ENCODE measurements at regions not wholly inside any gene's neighbourhood (a gene's known extent, or its start where the extent isn't known, plus 50 kb on each side); places are given as distances from the start of the nearest gene placed in this dataset.
"Not testable (repeated sequence)": the region's sequence is repeated elsewhere in the genome, so short reads cannot be mapped to it uniquely, and the experiment has no call there.

DNA sequence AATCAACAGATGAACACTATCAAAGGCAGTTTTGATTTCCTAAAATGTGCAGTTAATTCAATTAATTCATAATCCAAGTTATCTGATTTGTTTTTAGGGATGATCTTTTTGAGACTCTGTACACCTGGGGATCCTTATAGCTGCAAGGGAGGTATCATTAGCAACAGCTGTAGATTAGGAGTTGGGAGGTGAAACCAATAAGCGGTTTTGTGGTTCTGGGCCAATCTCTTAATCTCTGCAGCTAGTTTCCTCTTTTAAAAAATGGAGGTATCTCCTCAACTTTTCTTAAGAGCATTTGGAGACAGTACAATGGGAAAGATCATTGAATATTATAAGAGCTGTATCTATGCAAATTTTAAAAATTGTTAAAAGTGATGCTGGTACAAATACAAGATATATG lies 126.0 kb downstream of the MC4R start:
- no peak for ATAC-seq (replicated peaks; ENCODE audit: extremely low read depth, poor library complexity, severe bottlenecking)
- no peaks in the 10 kb centered on the region for H3K9me3 Mint-ChIP-seq

GRCh38 chr18:60245096-60245495 lies 127.5 kb downstream of the MC4R start:
- no peaks in the 10 kb centered on the region for H3K36me3 Mint-ChIP-seq (ENCODE audit: insufficient read depth)
- no peaks in the 10 kb centered on the region for H3K4me1 Mint-ChIP-seq
- no peaks in the 10 kb centered on the region for H3K27me3 Mint-ChIP-seq
- no peak for DNase-seq (ENCODE audit: low spot score in 2 of 2)
- ATAC-seq (replicated peaks; ENCODE audit: extremely low read depth, poor library complexity, severe bottlenecking): no peak
- no peak overlapping the region for H3K4me3 Mint-ChIP-seq
- H3K9me3 Mint-ChIP-seq: peaks cover 10% of the 10 kb centered on the region
- no peak overlapping the region for H3K27ac Mint-ChIP-seq (ENCODE audit: low read depth)

More for the DNA sequence above, 126.0 kb downstream of the MC4R start:
- Mint-ChIP-seq H3K4me1 (no peaks in the 10 kb centered on the region), H3K27me3 (no peaks in the 10 kb centered on the region), H3K36me3 (ENCODE audit: insufficient read depth) (no peaks in the 10 kb centered on the region), H3K27ac (ENCODE audit: low read depth) (no peak overlapping the region), H3K4me3 (no peak overlapping the region)
- DNase-seq (ENCODE audit: low spot score in 2 of 2): no peak

DNA sequence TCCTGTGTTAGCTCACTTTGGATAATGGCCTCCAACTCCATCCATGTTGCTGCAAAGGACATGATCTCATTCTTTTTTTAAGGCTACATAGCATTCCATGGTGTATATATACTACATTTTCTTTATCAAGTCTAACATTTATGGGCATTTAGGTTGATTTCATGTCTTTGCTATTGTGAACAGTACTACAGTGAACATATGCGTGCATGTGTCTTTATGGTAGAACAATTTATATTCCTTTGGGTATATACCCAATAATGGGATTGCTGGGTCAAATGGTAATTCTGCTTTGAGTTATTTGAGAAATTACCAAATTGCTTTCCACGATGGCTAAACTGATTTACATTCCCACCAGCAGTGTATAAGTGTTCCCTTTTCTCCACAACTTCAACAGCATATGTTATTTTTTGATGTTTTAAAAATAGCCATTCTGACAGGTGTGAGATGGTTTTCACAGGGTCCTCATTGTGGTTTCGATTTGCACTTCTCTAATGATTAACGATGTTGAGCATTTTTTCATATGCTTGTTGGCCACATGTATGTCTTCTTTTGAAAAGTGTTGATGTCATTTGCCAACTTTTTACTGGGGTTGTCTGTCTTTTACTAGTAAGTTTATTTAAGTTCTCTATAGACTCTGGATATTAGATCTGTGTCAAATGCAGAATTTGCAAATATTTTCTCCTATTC lies 133.4 kb downstream of the MC4R start:
- not testable (repeated sequence) for DNase-seq (ENCODE audit: low spot score in 2 of 2); H3K4me3 Mint-ChIP-seq; H3K4me1 Mint-ChIP-seq; H3K36me3 Mint-ChIP-seq (ENCODE audit: insufficient read depth); H3K27ac Mint-ChIP-seq (ENCODE audit: low read depth); ATAC-seq (replicated peaks; ENCODE audit: extremely low read depth, poor library complexity, severe bottlenecking); H3K27me3 Mint-ChIP-seq
- H3K9me3 Mint-ChIP-seq: peaks cover 15% of the 10 kb centered on the region

DNA sequence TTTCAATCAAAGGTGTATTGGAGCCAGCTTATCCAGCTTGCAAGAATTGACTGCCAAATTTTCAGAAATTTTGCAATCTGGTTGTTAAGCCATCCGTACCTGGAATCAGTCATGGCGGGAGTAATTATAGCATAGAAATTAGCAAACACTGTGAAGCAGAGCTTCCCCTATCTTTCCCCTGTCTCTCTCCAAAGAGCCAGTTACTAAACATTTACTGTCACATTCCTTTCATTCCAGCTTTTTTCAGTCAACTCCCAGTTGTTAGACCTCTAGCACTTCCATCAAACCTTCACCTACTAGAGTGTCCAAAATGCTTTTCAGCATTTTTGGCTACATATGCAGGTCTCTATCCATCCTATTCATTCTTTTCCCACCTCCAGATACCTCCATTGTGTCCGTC lies 137.4 kb downstream of the MC4R start:
- H3K4me3 Mint-ChIP-seq: no peak overlapping the region
- ATAC-seq (replicated peaks; ENCODE audit: extremely low read depth, poor library complexity, severe bottlenecking): no peak
- H3K27me3 Mint-ChIP-seq: no peaks in the 10 kb centered on the region
- no peak for DNase-seq (ENCODE audit: low spot score in 2 of 2)
- peaks cover 4% of the 10 kb centered on the region for H3K9me3 Mint-ChIP-seq
- H3K36me3 Mint-ChIP-seq (ENCODE audit: insufficient read depth): no peaks in the 10 kb centered on the region
- no peak overlapping the region for H3K27ac Mint-ChIP-seq (ENCODE audit: low read depth)
- no peaks in the 10 kb centered on the region for H3K4me1 Mint-ChIP-seq

DNA sequence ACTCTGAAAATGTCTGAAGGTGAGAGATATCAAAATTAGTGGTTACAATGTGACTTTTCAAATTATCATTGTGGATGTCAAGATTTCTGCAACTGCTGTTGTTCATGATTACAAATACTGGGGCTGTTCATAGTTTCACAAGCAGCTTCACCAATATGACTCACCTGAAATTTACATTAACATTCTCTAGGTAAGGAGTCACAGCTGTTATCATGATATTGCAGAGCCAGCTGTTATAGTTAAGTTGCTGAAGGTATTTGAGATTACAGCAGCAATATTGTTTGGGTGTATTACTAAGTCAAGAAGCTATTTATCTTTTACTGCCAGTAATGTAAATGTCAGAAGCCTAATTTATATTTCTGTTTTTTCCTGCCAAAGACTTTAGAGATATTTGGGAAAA lies 140.0 kb downstream of the MC4R start:
- H3K9me3 Mint-ChIP-seq: peaks cover 4% of the 10 kb centered on the region
- H3K4me1 Mint-ChIP-seq: no peaks in the 10 kb centered on the region
- H3K27me3 Mint-ChIP-seq: no peaks in the 10 kb centered on the region
- no peak for ATAC-seq (replicated peaks; ENCODE audit: extremely low read depth, poor library complexity, severe bottlenecking)
- H3K36me3 Mint-ChIP-seq (ENCODE audit: insufficient read depth): no peaks in the 10 kb centered on the region
- no peak for DNase-seq (ENCODE audit: low spot score in 2 of 2)
- no peak overlapping the region for H3K4me3 Mint-ChIP-seq
- no peak overlapping the region for H3K27ac Mint-ChIP-seq (ENCODE audit: low read depth)

DNA sequence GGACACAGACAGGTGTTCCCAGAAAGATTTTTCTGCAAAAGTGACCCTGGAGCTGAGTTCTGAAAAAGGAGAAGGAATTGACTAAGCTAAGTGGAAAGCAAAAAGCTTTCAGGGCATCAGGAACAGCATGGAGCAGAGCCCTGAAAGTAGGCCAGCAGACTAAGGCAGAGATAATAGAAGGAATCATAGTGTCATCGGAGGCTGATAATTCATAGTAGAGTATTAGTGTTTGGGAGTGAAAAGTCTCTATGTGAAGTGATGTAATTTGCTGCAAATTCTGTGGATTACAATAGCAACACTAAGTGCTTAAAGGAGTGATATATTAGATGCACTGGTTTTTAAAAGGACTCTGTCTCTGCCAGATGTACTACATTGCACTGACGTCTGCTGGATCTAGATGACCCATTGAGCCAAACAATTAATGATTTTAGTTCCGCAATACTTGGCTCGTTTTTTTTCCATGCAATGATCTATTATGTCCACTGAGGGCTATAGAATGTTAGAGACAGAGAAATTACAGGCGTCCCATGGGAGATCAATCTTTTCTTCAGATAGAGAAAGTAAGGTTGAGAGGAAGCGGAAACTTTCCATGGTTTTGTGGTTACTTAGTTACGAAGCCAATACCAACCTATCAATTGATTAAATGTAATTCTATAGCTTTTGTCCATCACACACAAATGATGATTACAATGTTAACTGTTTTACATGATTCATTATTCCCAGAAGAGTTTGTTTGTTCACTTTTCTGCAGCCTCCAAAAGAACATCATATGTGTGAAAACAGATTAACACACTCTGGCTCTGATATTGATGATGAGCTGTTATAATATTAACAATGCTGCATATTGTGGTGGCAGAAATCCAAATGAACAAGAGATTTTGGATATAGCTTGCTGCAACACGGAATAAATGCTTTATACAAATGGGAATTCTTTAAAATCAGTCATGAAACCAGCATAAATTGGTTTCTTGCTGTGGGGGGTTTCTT lies 143.7 kb downstream of the MC4R start:
- Mint-ChIP-seq H3K36me3 (ENCODE audit: insufficient read depth) (no peaks in the 10 kb centered on the region), H3K27me3 (no peaks in the 10 kb centered on the region), H3K27ac (ENCODE audit: low read depth) (no peak overlapping the region), H3K4me3 (no peak overlapping the region), H3K9me3 (peaks cover 13% of the 10 kb centered on the region), H3K4me1 (no peaks in the 10 kb centered on the region)
- ATAC-seq (replicated peaks; ENCODE audit: extremely low read depth, poor library complexity, severe bottlenecking): no peak
- no peak for DNase-seq (ENCODE audit: low spot score in 2 of 2)

DNA sequence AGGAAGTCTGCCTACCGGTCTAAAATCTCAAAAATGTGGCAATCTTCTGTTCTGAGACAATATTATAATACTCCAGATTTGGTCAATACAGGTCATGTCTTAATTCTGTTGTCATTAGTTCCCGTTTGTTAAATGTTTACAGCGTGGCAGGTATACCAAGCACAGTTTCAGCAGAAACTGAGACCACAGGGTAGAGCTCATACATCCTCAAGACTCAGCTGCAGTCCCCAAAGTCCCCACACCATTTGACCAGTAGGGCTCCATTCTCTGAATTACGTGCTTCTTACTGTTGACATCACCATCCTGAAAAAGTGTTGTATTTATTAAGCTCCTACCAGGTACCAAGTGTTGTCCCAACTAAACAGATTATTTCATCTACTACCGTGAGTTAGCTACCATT lies 157.1 kb downstream of the MC4R start:
- ATAC-seq (replicated peaks; ENCODE audit: extremely low read depth, poor library complexity, severe bottlenecking): no peak

GRCh38 chr18:60209042-60209441 lies 163.5 kb downstream of the MC4R start:
- no peaks in the 10 kb centered on the region for H3K36me3 Mint-ChIP-seq (ENCODE audit: insufficient read depth)
- no peaks in the 10 kb centered on the region for H3K4me1 Mint-ChIP-seq
- DNase-seq (ENCODE audit: low spot score in 2 of 2): no peak
- no peak overlapping the region for H3K27ac Mint-ChIP-seq (ENCODE audit: low read depth)
- H3K4me3 Mint-ChIP-seq: no peak overlapping the region
- H3K27me3 Mint-ChIP-seq: no peaks in the 10 kb centered on the region
- no peak for ATAC-seq (replicated peaks; ENCODE audit: extremely low read depth, poor library complexity, severe bottlenecking)
- H3K9me3 Mint-ChIP-seq: peaks cover 10% of the 10 kb centered on the region

More for the DNA sequence above, 157.1 kb downstream of the MC4R start:
- H3K9me3 Mint-ChIP-seq: peaks cover 10% of the 10 kb centered on the region
- H3K4me3 Mint-ChIP-seq: no peak overlapping the region
- H3K27me3 Mint-ChIP-seq: no peaks in the 10 kb centered on the region
- H3K36me3 Mint-ChIP-seq (ENCODE audit: insufficient read depth): no peaks in the 10 kb centered on the region
- no peak overlapping the region for H3K27ac Mint-ChIP-seq (ENCODE audit: low read depth)
- no peaks in the 10 kb centered on the region for H3K4me1 Mint-ChIP-seq
- DNase-seq (ENCODE audit: low spot score in 2 of 2): no peak

DNA sequence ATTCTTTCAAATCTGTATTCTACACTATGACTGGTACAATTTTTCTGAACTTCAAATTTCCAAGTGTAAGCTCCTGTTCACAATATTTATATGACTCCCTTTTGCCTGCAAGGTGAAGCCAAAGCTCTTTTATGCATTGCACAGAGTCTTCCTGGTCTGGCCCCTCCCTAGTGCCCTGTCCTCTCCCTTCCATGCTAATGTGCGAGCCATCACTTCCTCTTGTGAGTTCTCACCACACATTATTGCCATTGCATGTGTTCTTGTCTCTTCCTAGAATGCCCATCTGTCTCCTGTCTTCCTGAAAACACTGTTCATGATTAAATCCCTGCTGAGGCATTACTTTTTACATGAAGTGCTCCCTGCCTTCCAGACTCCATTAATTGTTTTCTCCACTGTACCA lies 169.9 kb downstream of the MC4R start:
- no peaks in the 10 kb centered on the region for H3K4me1 Mint-ChIP-seq
- H3K27ac Mint-ChIP-seq (ENCODE audit: low read depth): no peak overlapping the region
- no peaks in the 10 kb centered on the region for H3K27me3 Mint-ChIP-seq
- DNase-seq (ENCODE audit: low spot score in 2 of 2): no peak
- peaks cover 12% of the 10 kb centered on the region for H3K9me3 Mint-ChIP-seq
- ATAC-seq (replicated peaks; ENCODE audit: extremely low read depth, poor library complexity, severe bottlenecking): no peak
- H3K36me3 Mint-ChIP-seq (ENCODE audit: insufficient read depth): no peaks in the 10 kb centered on the region
- no peak overlapping the region for H3K4me3 Mint-ChIP-seq

DNA sequence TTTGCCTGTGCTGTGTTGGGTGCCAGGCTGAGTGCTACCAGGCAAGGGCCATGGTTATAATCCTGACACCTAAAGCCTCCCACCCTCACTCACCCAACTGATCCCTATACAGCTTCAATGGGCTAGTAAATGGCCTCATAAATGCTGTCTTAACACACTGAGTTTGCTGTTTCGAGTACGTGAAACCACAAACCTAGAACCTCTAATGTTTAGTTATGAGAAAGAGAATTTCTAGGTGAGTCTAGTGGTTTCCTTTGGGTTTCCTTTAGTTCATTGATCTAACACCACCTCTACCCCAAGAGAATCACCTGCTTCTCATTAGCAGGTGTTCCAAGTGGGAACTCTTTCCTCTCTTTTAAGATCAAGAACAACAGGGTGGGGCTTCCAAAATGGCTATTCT lies 172.0 kb downstream of the MC4R start:
- H3K27me3 Mint-ChIP-seq: no peaks in the 10 kb centered on the region
- no peak for ATAC-seq (replicated peaks; ENCODE audit: extremely low read depth, poor library complexity, severe bottlenecking)
- peaks cover 16% of the 10 kb centered on the region for H3K9me3 Mint-ChIP-seq
- H3K27ac Mint-ChIP-seq (ENCODE audit: low read depth): no peak overlapping the region
- no peak overlapping the region for H3K4me3 Mint-ChIP-seq
- no peaks in the 10 kb centered on the region for H3K36me3 Mint-ChIP-seq (ENCODE audit: insufficient read depth)
- no peak for DNase-seq (ENCODE audit: low spot score in 2 of 2)
- no peaks in the 10 kb centered on the region for H3K4me1 Mint-ChIP-seq

DNA sequence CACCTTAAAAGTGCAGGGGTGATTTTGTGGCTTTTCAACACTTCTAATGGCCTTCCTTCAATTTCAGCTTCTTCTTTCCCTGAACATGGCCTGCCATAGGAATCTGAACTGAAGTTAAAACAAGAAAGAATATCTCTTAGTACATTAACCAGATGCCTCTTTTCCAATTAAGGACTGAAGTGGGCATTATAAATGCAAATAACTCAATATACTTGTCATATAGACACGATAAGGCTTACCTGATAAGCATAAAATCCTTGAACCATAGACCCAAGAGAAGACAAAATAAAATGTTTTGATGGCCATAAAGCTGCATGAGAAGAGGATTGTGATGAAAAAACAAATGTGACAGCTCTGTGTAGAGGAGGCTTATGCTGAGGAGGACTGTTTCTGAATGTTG lies 173.1 kb downstream of the MC4R start:
- H3K27ac Mint-ChIP-seq (ENCODE audit: low read depth): no peak overlapping the region
- ATAC-seq (replicated peaks; ENCODE audit: extremely low read depth, poor library complexity, severe bottlenecking) (no peak), DNase-seq (ENCODE audit: low spot score in 2 of 2) (no peak)
- H3K4me3 Mint-ChIP-seq: no peak overlapping the region
- H3K9me3 Mint-ChIP-seq: peaks cover 16% of the 10 kb centered on the region
- H3K36me3 Mint-ChIP-seq (ENCODE audit: insufficient read depth): no peaks in the 10 kb centered on the region
- H3K4me1 Mint-ChIP-seq: no peaks in the 10 kb centered on the region
- H3K27me3 Mint-ChIP-seq: no peaks in the 10 kb centered on the region

DNA sequence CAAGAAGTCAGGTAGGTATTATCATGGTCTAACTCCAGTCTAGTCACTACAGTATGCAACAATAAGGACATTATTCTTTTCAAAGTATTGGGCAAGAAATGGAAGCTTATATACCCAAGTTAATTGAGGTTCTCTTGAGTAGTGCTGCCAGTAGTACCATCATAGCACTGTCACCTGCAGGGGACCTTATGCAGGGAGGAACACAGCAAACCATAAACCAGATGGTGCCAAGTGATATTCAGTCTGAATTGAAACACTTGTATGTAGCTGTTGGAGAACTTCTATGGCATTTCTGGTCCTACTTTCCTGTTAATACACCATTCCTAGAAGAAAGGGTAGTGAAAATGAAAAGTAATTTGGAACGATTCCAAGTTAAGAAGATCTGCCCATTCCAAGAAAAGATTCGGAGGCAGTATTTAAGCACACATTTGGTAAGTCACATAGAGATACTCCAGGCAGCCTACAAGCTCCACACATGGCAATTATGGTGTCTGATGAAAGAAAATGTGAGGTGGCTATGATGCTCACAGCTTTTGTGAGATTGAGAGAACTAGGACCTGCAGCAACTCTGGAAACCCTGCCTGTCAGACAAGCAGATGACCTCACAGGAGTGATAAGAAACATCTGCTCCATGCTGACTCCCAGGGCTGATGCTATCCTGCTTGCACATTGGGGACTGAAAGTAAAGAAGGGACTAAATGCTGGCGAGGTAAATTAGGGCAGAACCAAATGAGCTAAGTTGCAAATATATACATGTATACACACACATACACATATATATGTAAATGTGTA lies 174.7 kb downstream of the MC4R start:
- Mint-ChIP-seq H3K4me1 (no peaks in the 10 kb centered on the region), H3K4me3 (no peak overlapping the region), H3K27me3 (no peaks in the 10 kb centered on the region), H3K27ac (ENCODE audit: low read depth) (no peak overlapping the region), H3K9me3 (peaks cover 11% of the 10 kb centered on the region), H3K36me3 (ENCODE audit: insufficient read depth) (no peaks in the 10 kb centered on the region)
- no peak for ATAC-seq (replicated peaks; ENCODE audit: extremely low read depth, poor library complexity, severe bottlenecking)
- no peak for DNase-seq (ENCODE audit: low spot score in 2 of 2)
